HG02981 (cell line): ENCODE measurements at regions not wholly inside any gene's neighbourhood (a gene's known extent, or its start where the extent isn't known, plus 50 kb on each side); places are given as distances from the start of the nearest gene placed in this dataset.

ENCODE experiments used
- ATAC-seq: cut with Tn5 transposase; IDR thresholded peaks from one replicate; pipeline ENCODE4 v1.9.1; 2021; ENCODE audit warnings: mild to moderate bottlenecking, moderate library complexity; ENCODE audit not compliant: unreplicated experiment

DNA sequence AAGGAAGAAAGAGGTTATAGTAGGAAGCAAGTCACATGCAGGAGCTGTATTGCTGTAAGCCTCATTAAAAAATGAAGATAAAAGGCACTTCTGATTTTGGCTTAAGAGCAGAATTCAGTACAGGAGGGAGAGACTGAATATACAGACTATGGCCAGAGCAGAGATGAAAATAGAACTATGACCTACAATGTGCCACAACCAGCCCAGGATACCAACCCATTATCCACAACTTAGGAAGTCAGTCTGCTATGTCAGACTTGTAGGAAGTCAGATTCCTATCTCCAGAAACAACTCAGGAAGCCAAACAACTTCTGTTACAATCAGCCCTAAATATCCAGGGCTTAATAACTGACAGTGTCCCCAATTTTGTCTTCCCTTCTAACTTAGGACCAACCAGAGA lies 156.2 kb upstream of the ANKH start:
- no peak for ATAC-seq

DNA sequence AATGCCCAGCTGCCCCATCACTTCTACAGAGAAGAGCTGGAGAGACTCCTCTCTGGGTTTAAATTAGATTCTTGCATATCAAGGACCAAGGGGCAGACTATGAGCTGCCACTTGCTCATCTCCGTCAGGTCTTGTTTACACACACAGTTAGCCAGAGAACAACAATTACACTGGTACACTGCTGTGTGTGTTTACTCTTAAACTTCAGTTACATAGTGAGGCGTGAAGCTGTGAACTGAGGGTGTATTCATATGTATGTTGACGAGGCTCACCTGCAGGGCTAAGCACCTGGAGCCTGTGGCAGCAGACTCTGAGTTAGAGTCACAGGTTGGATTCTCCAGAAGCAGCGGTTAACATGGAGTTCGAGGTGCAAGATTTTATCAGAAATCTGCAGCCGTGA lies 155.4 kb upstream of the ANKH start:
- ATAC-seq: no peak

DNA sequence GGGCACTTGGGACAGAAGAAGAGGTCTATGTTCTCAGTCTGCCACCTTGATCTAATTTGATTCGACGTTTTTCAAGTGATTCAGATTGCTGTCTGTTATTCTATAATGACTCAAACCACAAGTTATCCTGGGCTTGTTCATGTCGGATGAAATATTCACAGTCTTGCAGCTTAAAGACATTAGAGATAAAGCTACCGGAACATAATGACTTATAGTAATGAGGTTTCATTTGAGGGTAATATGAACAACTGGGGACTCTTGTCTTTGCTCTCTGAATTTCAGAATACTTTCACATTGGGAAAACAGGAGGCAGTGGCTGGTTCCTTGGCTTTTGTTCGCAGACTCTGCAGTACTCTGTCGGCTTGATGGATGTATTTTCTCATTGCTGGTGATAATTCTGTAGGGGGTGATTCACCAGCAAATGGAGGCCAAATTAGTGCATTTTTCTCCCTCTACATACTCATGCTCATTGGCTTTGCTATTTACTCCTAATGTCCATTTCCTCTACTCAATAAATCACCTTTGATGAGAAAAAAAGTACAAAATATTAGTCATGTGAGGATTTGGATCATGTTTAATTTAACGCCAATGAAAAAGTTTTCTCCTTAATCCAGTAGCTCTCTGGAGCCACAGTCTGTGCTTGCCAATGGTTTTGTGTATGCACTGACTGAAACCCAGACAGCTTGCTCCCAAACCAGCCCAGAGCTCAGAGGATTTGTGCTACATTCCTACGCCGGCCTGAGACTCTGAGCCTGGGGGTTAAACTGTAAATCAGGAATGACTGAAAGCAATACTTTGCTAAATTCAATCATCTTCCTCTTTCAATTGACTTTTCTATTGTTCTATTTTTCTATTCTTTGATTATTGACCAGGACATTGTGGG lies 154.7 kb upstream of the ANKH start:
- ATAC-seq: no peak

DNA sequence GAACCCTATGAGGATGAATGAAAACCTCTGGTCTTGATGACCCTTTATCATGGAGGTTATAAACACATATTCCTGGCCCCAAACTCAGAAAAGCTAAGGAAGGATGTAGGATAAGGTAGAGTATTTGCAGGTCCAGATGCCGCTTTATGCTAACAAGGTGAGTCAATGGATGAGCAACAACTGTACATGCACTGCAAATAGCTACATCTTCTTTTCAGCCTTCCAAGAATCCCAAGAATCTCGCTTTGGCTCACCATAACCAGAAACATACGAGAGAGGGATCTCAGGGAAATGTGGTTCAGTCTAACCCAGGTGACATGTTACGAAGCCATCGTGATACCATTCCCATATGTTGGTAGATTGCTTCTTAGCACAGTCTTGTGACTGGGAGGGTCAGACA lies 152.3 kb upstream of the ANKH start:
- ATAC-seq: no peak

DNA sequence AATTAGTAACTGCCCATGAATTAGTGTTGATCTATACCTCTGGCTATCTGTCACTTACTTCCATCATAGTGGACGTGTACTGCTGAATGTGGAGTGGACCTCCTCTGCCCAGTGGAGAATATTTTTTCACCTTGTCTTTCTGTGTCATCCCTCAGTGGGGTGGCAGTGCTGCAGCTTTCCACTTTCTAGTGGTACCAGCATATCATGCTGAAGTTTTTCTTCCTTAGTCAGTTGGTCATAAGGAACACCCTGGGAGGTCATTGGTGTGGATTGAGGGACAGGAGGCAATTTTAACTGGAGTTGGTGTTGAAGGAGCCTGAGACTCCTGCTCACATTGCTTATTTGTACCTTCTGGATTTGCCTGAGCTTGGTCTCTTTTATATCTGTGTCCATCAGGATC lies 151.7 kb upstream of the ANKH start:
- ATAC-seq: no peak

DNA sequence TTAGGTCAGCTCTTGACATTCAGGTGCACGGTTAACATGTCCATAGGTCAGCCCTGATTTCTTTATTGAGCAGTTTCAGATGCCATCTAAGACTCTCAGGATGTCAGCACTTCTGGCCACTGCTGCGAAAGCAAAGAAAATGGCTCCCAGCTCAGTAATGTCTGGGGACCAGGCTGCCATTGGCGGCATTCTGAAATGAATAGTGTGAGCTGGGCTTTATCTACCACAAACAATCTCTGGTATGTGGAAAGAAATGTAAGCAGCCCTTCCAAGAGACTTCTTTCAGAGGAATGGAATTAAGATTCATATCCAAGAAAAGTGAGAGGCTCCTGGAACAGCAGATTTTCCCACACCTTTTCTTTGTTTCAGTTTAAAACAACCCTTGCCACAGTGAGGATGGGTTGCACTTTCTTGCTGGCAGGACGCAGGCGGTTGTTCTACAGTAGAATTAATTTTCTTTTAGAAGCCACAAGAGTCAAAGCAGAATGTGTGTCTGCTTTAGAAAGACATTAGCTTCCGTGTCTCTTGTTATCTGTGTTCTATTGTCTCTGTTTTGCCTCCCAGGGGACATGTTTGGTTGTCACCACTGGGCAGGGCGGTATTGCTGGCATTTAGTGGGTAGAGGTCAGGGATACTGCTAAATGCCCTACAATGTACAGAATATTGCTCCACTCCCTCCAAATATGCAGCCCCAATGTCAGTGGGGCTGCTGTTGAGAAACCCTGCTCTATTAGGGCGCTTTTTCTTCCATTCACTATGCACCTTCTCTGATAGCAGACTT lies 149.9 kb upstream of the ANKH start:
- ATAC-seq: no peak

DNA sequence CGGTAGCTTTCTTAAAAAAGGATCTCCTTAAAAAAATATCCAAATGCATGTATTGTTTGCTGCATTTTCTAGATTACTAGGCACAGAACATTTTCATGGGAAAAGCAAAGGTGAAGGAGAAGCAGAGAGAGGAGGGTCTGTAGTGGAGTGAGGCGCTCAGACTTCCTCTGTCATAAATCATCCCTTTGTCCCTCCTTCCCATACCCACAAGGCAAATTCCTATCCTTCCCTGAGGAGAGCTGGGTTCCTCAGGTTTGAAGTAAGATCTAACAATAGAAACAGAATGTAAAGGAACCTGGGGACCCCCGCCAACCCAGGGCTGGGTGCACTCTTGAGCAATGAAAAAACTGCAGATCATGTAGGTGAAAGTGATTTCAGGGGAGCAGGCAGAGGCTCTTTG lies 149.2 kb upstream of the ANKH start:
- ATAC-seq: no peak

DNA sequence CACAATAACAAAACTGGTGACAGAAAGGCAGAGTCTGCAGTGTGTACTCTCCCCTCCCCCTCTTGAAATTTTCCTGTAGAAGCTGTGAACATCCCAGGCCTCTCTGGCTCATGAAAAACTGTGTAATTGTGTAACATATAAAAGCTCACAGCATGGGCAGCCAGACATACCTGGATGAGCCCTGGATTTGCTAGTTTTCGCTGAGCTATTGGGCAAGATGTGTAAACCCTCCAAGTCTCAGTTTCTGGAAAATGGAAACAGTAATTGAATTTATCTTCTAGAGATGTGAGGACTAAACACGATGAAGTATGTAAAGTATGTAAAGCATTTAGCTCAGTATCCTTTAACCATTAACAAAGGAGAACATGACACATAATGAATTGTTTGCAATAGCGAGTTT lies 143.2 kb upstream of the ANKH start:
- no peak for ATAC-seq

DNA sequence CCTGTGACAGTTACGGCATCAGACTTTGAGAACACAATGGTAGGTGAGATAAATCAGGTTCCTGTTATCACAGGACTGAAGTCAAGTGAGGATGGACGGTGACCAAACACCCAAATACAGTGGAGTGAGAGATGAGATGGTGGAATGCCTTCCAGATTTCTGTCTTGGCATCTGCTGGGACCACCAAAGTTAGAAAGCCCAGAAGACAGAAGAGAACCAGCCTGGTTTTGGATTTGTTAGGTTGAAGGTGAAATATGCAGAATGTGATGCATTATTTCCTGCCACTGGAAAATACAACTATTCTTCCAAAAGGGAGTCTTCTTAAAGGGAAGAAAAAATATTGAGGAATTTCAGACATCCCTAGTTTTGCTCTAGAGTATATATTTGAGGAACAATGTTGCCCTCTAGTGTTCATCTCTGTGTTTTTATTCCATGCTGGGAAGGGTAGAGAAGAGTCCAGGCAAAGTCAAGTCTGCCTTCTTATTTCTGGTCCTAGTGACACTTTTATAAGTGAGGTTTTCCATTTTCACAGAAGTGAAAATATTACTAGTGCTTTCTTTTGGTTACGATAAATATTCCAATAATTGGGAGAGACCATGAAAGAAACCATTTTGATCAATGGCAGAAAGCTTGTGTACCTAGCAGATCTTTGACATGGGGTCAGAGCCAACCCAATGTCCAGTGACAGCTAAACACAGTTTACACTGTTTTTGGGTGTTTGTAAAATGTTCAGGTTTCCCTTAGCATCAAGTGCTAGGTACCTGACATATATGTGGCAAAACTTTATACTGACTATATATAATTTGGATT lies 142.3 kb upstream of the ANKH start:
- peak; percentile 69 for ATAC-seq

DNA sequence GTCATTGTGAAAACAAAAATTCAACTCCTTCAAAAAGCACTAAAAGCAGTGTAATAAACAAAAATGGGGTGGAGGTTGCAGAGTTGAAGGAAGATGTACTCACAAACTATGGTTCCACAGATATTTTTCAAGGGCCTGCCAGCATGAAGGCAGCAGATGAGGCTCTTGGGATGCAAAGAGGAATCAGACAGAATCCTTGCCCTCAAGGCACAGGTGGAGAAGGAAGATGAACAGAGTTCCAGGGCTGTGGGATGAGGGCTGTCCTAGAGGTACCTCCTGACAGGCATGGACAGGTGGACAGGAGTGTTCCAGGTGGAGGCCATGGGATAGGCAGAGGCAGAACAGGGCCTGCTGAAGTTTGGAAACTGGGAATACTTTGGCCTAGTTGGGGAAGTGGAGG lies 140.5 kb upstream of the ANKH start:
- no peak for ATAC-seq

DNA sequence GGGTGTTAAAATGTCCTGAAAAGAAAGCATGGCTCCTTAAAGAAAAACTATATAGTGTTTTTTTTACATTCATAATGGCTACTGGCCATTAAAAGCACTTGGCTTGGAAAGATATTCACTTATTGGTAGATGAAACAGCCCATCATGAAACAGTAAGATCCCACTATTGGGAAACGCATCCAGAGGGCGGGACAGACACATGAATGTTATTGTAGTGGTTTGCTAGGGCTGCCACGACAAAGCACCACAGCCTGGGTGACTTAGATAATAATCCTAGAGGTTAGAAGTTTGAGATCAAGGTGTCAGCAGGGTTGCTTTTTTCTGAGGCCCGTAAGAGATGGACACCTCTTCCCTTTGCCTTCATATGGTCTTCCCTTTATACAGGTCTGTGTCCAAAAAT lies 139.4 kb upstream of the ANKH start:
- ATAC-seq: no peak

DNA sequence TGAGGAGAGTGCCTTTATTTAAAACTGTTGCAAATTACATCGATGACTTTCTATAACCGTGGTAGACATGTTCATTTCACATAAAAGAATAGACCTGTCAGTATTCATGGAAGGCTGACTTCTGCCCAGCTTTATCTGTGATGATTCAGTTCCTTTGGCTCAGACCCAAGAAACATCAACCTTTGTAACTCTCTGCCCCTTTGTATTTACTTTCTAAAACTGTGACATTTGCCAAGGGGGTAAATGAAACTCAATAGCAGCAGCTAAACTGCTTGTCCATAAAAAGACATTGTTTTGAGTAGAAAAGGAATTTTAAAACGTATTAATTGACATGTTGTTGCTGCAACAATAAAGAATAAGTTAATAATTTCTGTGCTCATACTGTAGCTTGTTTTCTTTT lies 137.8 kb upstream of the ANKH start:
- ATAC-seq: no peak

DNA sequence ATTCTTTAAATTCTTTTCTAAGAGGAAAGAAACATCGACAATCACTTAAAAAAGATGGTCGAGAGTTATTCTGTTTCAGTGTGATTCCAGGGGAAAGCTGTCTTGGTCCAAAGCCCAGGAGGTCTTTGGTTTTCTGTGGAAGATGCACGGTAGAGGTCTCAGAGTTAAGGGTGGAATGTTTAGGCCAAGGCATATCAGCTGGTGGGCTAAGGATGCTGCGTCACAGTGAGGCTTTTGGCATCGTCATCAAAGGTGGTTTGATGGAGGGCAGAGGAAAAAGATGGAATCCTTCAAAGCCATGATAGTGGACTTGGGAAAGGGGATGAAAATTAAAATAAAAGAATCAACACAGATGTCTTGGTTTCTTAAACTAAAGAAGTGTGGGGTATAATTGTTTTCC lies 137.3 kb upstream of the ANKH start:
- no peak for ATAC-seq

DNA sequence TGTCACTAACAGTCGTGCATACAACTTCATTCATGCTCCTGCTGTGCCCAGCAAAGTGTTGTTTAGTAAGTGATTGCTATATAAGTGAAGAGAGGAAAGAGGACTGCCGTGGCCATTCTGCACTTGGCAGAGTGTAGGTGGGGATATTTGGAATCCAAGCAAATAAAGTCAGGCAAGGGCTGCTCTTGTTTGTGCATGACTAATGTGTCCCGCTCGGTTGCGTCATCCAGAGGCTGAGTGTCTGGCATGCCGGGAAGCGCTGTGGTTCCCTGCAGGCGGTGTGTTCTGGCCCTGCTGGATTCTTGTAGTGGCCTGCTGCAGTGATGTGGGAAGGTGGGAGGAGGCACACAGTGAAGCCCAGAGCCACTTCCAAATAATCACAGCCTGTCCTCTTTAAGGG lies 136.9 kb upstream of the ANKH start:
- ATAC-seq: no peak

DNA sequence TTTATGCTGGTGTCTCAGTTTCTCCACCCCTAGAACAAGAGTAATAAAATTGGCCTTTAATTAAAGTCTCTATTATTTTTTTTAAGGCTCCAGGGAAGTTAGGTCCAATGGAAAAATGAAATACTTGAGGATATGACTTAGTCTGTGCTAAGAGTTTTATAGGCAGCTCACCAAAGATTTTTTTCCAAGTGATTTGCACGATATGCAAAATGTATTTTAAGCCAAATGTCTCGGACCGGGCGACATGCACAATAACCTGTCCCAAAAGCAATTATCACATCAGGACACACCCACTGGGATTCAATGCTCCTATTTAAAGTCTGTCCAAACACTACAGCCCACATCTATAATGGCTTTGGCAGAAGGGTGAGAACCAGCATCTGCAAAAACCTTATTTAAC lies 136.1 kb upstream of the ANKH start:
- ATAC-seq: no peak

DNA sequence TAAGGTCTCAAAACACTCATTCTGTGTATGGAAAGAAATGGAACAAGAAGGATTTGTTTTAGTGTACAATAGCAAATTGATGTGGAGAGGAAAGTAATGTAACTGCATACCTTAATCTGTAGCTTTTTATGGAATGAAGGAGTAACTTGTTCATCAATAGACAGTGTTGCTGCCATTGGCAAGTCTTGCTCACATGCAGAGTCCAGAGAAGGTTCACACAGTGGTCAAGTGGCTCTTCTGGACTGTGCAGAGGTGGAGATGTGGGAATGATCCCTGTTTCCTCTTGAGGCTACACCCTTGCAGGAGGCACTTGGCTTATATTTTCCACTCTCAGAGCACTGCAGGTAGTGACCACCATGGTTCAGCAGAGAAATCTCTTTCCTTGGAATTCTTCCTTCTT lies 132.9 kb upstream of the ANKH start:
- ATAC-seq: no peak

DNA sequence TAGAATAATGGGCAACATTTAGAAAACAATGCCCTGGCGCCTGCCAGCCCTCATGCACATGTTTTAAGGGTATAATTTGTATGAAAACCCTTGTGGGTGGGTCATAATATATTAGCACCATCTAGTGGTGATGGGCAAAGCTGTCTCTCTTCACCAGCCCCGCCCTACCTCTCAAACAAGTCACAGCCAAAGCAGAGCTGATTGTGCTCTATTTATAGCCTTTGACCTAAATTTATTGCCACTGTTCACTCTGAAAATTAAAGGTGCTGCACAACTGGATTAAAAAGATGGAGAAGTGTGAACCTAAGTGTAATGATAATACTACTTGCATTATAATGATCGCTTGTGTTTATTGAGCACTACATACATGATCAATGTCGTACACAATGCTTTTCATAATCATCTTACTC lies 131.9 kb upstream of the ANKH start:
- peak; percentile 94 for ATAC-seq

DNA sequence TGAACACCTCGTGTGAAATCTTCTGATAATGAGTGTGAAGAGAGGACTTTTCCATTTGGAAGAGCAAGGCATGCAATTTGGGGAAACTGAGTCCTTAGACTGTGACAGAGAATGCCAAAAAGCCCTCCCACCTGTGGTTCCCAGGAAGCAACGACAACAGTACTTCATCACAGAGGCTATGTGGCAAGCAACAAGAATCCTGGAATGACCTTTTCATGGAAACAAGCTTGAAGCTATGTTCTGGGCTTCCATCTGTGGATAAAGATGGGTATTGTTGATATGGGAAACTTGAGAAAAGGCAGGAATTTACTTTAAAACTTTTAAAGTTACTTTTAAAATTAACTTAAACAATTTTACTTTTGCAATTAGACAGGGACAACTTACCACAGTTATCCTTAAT lies 131.2 kb upstream of the ANKH start:
- ATAC-seq: no peak

DNA sequence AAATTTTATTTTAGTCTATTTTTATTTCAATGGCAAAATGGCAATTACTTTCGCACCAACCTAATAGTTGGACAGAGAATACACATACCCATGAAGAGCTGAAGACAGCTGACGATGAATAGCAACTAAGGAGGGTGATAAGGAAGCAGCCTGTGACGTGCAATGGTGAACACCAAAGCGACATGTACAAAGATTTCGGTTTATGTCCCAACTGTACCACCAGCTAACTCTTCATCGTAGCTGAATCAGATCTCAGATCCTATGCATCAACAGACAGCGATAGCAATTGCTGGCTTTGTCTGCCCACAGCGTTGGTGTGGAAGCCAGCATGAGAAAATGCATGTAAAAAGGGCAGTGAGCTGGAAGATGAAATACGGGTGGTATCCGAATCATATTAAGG lies 130.6 kb upstream of the ANKH start:
- no peak for ATAC-seq

DNA sequence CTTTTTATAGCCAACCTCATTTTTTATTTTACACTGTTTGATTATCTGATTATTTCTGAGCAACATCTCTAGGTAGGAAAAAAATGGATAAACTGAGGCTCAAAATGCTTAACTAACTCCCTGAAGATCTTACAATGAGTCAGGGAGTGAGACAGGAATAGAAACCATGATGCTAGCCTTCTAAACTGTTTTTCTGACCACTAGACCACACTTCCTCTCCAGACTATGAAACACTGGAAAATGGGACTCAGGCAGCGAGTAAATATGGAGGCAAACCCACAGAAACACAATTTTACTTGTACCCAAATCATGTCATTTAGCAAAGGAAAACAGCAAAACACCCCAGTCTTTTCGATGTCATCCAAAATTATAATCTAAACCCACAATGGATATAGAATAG lies 129.9 kb upstream of the ANKH start:
- ATAC-seq: no peak

DNA sequence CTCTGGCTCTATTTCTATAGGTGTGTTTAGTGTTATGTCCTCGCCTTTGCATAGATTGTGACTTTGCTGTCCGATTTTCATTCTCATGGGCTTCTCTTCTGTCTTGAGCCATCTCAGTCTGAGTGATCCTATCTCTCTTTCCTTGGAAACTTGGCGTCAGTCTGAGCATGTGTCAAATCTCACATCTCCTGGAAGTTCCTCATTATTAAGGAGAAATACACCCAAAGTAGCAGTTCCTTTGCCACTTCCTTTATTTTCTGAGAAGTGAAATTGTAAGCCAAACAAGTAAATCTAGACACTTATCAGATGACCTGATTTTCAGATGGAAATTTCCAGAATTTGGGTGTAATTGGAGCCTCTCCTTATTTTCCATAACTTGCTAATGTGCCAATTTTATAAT lies 126.9 kb upstream of the ANKH start:
- ATAC-seq: no peak

DNA sequence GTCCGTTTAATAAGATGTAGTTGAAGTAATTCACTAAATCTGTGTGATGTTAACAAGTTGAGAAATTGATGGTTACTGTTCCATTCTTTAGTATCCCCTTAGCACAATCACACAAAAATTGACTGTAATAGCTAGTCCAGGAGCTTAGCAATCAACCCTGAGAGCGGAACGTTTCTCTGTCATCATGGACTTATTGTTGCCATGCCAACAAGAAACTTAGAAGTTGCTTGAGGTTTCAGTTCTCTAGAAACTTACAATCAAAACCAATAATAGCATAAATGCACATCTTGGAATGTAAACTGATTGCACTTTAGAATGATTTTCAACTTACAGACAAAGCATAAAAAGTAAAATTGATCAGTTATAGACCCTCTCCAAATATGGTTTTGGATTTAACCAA lies 125.4 kb upstream of the ANKH start:
- peak; percentile 66 for ATAC-seq
